Mucosa of descending colon (tissue), 3 donors: ENCODE measurements at regions not wholly inside any gene's neighbourhood (a gene's known extent, or its start where the extent isn't known, plus 50 kb on each side); places are given as distances from the start of the nearest gene placed in this dataset.

Experiments
- ATAC-seq: fragments of 200-7000 bp; cut with Tn5 transposase; one replicate; pipeline ENCODE4 v1.9.1; 2020; ENCODE audit warnings: mild to moderate bottlenecking, moderate library complexity
- DNase-seq, 3 donors: peaks; one replicate each; pipeline ENCODE4 v3.0.0-alpha.2; 2020
- H3K36me3 ChIP-seq: fragments of 200-600 bp; one replicate; pipeline ENCODE4 v1.8.0; 2021; ENCODE audit warnings: low read depth, mild to moderate bottlenecking
- H3K4me1 ChIP-seq: fragments of 200-600 bp; one replicate; pipeline ENCODE4 v1.8.0; 2021; ENCODE audit warnings: low read depth, mild to moderate bottlenecking
- H3K4me3 ChIP-seq: fragments of 200-600 bp; one replicate; pipeline ENCODE4 v1.8.0; 2021; ENCODE audit warnings: mild to moderate bottlenecking
- H3K9me3 ChIP-seq: fragments of 200-600 bp; one replicate; pipeline ENCODE4 v1.8.0; 2021; ENCODE audit warnings: mild to moderate bottlenecking
- CTCF ChIP-seq: fragments of 200-600 bp; IDR thresholded peaks from one replicate; pipeline ENCODE4 v1.8.0; 2022; ENCODE audit warnings: antibody characterized with exemption, mild to moderate bottlenecking
- intact Hi-C, 2 donors: fragments of 100-400 bp; cut with DNase I in 1 of 2; cut with micrococcal nuclease in 1 of 2; formaldehyde crosslinking; loops; one replicate each; pipeline versions ENCODE4 v1.11.0 to v1.11.1; 2022; cut with DNase I, micrococcal nuclease
- donor health status: DM: no; HTN: no; CAD: no; lungs with moderate emphysema.
- donor health status: DM: no; HTN: no; CAD: no.
- donor health status: DM: no; HTN: yes; CAD: no.

- TF ChIP-seq CTCF = no peak
- DNase-seq = no peak
- intact Hi-C loops = no loop called here
- Histone ChIP-seq H3K36me3 (no peaks in the 10 kb centered on the region), H3K4me3 (no peak overlapping the region), H3K4me1 (no peaks in the 10 kb centered on the region), H3K9me3 (no peaks in the 10 kb centered on the region)
- no peak for ATAC-seq
These were observed 72.5 kb upstream of the MYLIP start for GRCh38 chr6:16056263-16056870.

GRCh38 chr6:16055852-16056251 lies 73.0 kb upstream of the MYLIP start:
- Histone ChIP-seq H3K4me1 (no peaks in the 10 kb centered on the region), H3K4me3 (no peak overlapping the region), H3K9me3 (no peaks in the 10 kb centered on the region), H3K36me3 (no peaks in the 10 kb centered on the region)
- ATAC-seq (no peak), DNase-seq (no peak)
- intact Hi-C loops = no loop called here
- TF ChIP-seq CTCF = no peak

GRCh38 chr6:16049168-16049567 lies 79.7 kb upstream of the MYLIP start:
- Histone ChIP-seq H3K4me3 (no peak overlapping the region), H3K4me1 (no peaks in the 10 kb centered on the region), H3K9me3 (no peaks in the 10 kb centered on the region), H3K36me3 (no peaks in the 10 kb centered on the region)
- no peak for ATAC-seq
- DNase-seq = no peak
- no peak for TF ChIP-seq CTCF
- intact Hi-C loops = no loop called here

GRCh38 chr6:16048221-16048620 lies 80.7 kb upstream of the MYLIP start:
- H3K9me3 ChIP-seq = no peaks in the 10 kb centered on the region
- no peak for DNase-seq
- ATAC-seq = no peak
- no peaks in the 10 kb centered on the region for H3K4me1 ChIP-seq
- no peak overlapping the region for H3K4me3 ChIP-seq
- TF ChIP-seq CTCF = no peak
- intact Hi-C loops = no loop called here
- no peaks in the 10 kb centered on the region for H3K36me3 ChIP-seq

- intact Hi-C loops = no loop called here
These were observed 81.4 kb upstream of the MYLIP start for GRCh38 chr6:16047435-16047990.

More at GRCh38 chr6:16047435-16047990, 81.4 kb upstream of the MYLIP start:
- H3K36me3 ChIP-seq = no peaks in the 10 kb centered on the region
- no peak for TF ChIP-seq CTCF
- no peaks in the 10 kb centered on the region for H3K9me3 ChIP-seq
- no peak for DNase-seq
- H3K4me3 ChIP-seq = no peak overlapping the region
- H3K4me1 ChIP-seq = no peaks in the 10 kb centered on the region
- no peak for ATAC-seq
